GM12878 (cell line): ENCODE measurements at regions not wholly inside any gene's neighbourhood (a gene's known extent, or its start where the extent isn't known, plus 50 kb on each side); places are given as distances from the start of the nearest gene placed in this dataset.

Experiments
- ATAC-seq: fragments of 200-7000 bp; cut with Tn5 transposase; 3 replicates; pipeline ENCODE4 v1.9.1; 2020; ENCODE audit warnings: mild to moderate bottlenecking, moderate library complexity
- BruUV-seq: library from RNA; stranded (reverse); fragments of 400-500 nt; replicated peaks from 2 replicates; lab custom pipeline; 2021; lab: Mats Ljungman, UMichigan
- CTCF ChIA-PET: fragments of 300-600 bp; sonication (Branson Sonifier 250); formaldehyde crosslinking; extraction: SDS; loops from one replicate; lab custom pipeline; 2021; ENCODE audit warnings: inconsistent platforms; lab: Yijun Ruan, JAX
- POLR2A ChIA-PET: fragments of 350-600 bp; formaldehyde crosslinking; extraction: SDS; loops from one replicate; lab custom pipeline; 2021; ENCODE audit warnings: inconsistent platforms; lab: Charles Lee
- RAD21 ChIA-PET: fragments of 300-600 bp; sonication (Branson Sonifier 250); formaldehyde crosslinking; loops from one replicate; lab custom pipeline; 2023; ENCODE audit warnings: antibody characterized with exemption; ENCODE audit not compliant: unreplicated experiment; lab: Charles Lee
- SMC1A ChIA-PET: fragments of 300-600 bp; sonication (Branson Sonifier 250); formaldehyde crosslinking; loops from one replicate; lab custom pipeline; 2023; ENCODE audit not compliant: unreplicated experiment, uncharacterized antibody; lab: Charles Lee
- DNase-seq: peaks from one replicate; pipeline ENCODE4 v3.0.0-alpha.2; 2011; ENCODE audit warnings: low read depth, low spot score
- FAIRE-seq: peaks from 3 replicates; lab custom pipeline; 2011; peaks lifted over from hg19 to GRCh38; lab: Jason Lieb, UNC
- H2AFZ ChIP-seq: 2 replicates; pipeline ENCODE4 v1.6.0; 2011; ENCODE audit warnings: low read depth, low read length, control low read depth; ENCODE audit not compliant: control insufficient read depth
- H3K27ac ChIP-seq: 2 replicates; pipeline ENCODE4 v1.5.1; 2011; ENCODE audit warnings: control low read depth; ENCODE audit not compliant: control insufficient read depth, insufficient read depth
- H3K27me3 ChIP-seq, 2 experiments: replicated peaks in 1 of 2; 2 replicates each; pipeline versions ENCODE4 v1.6.0 to v1.6.1; 2011; ENCODE audit warnings: low read length in 1 of 2; ENCODE audit not compliant: control insufficient read depth in 2 of 2, insufficient read depth in 2 of 2
- H3K36me3 ChIP-seq, 2 experiments: 2 replicates each; pipeline ENCODE4 v1.5.1; 2011; ENCODE audit warnings: low read length in 1 of 2; ENCODE audit not compliant: control insufficient read depth in 2 of 2, insufficient read depth in 2 of 2
- H3K4me1 ChIP-seq: 2 replicates; pipeline ENCODE4 v1.6.1; 2011; ENCODE audit warnings: mild to moderate bottlenecking, low read length, moderate library complexity, mixed read lengths; ENCODE audit not compliant: control insufficient read depth, insufficient read depth
- H3K4me2 ChIP-seq: 2 replicates; pipeline ENCODE4 v1.6.0; 2011; ENCODE audit warnings: control low read depth; ENCODE audit not compliant: control insufficient read depth, insufficient read depth
- H3K4me3 ChIP-seq: fragments of 200-600 bp; sonication (generic); 2 replicates; pipeline ENCODE4 v1.5.1; 2016
- H3K79me2 ChIP-seq: 2 replicates; pipeline ENCODE4 v1.6.0; 2011; ENCODE audit warnings: low read length; ENCODE audit not compliant: control insufficient read depth, insufficient read depth
- H3K9ac ChIP-seq: 2 replicates; pipeline ENCODE4 v1.8.0; 2011; ENCODE audit warnings: low read length, control low read depth, mixed read lengths; ENCODE audit not compliant: control insufficient read depth, insufficient read depth
- H3K9me3 ChIP-seq: replicated peaks from 3 replicates; pipeline ENCODE4 v1.5.1; 2011; ENCODE audit warnings: mild to moderate bottlenecking, low read length; ENCODE audit not compliant: control insufficient read depth, insufficient read depth
- H4K20me1 ChIP-seq: 2 replicates; pipeline ENCODE4 v1.6.0; 2011; ENCODE audit not compliant: control insufficient read depth, insufficient read depth
- BHLHE40 ChIP-seq, 2 experiments: fragments of 450-650 bp in 1 of 2; IDR thresholded peaks; 2 replicates each; pipeline ENCODE4 v1.6.1; 2011 to 2017; ENCODE audit warnings: low read depth in 2 of 2, borderline replicate concordance in 1 of 2, improper control_type of control experiment in 1 of 2, low read length in 1 of 2, mild to moderate bottlenecking in 1 of 2
- DPF2 ChIP-seq: fragments of 450-650 bp; IDR thresholded peaks from 2 replicates; pipeline ENCODE4 v1.6.1; 2017; ENCODE audit warnings: mild to moderate bottlenecking
- FOXM1 ChIP-seq: IDR thresholded peaks from 2 replicates; pipeline ENCODE4 v1.6.1; 2012; ENCODE audit warnings: low read depth, mild to moderate bottlenecking, inconsistent platforms, low read length, moderate library complexity
- JUNB ChIP-seq: IDR thresholded peaks from 2 replicates; pipeline ENCODE4 v1.6.1; 2016; ENCODE audit warnings: antibody characterized with exemption, mild to moderate bottlenecking
- JUND ChIP-seq: IDR thresholded peaks from 2 replicates; pipeline ENCODE4 v1.6.1; 2012; ENCODE audit warnings: low read depth, mild to moderate bottlenecking, low read length, improper control_type of control experiment, moderate library complexity
- PRDM15 ChIP-seq: fragments of 450-650 bp; formaldehyde crosslinking; IDR thresholded peaks from 2 replicates; pipeline ENCODE4 v1.4.0; 2020; ENCODE audit warnings: mild to moderate bottlenecking, moderate library complexity
- RELA ChIP-seq: fragments of 450-650 bp; IDR thresholded peaks from 2 replicates; pipeline ENCODE4 v1.8.0; 2014; ENCODE audit warnings: borderline replicate concordance; ENCODE audit not compliant: partially characterized antibody
- RFX5 ChIP-seq: IDR thresholded peaks from 2 replicates; pipeline ENCODE4 v1.6.1; 2011; ENCODE audit warnings: low read depth, low read length, improper control_type of control experiment
- SRF ChIP-seq, 2 experiments: IDR thresholded peaks; 2 replicates each; pipeline ENCODE4 v1.6.1; 2011; ENCODE audit warnings: low read depth in 2 of 2, low read length in 2 of 2, mild to moderate bottlenecking in 1 of 2, moderate library complexity in 1 of 2
- USF2 ChIP-seq: IDR thresholded peaks from 2 replicates; pipeline ENCODE4 v1.6.1; 2011; ENCODE audit warnings: low read depth, low read length, improper control_type of control experiment, borderline replicate concordance
- ZNF24 ChIP-seq: fragments of 450-650 bp; IDR thresholded peaks from 2 replicates; pipeline ENCODE4 v1.6.1; 2017; ENCODE audit warnings: antibody characterized with exemption, mild to moderate bottlenecking
- ZNF592 ChIP-seq: fragments of 450-650 bp; IDR thresholded peaks from 2 replicates; pipeline ENCODE4 v1.6.1; 2017; ENCODE audit warnings: mild to moderate bottlenecking, moderate library complexity
- ZNF622 ChIP-seq: fragments of 450-650 bp; IDR thresholded peaks from 2 replicates; pipeline ENCODE4 v1.6.1; 2017; ENCODE audit warnings: mild to moderate bottlenecking, inconsistent platforms
- WGBS: methylation state at CpG from one replicate; pipeline ENCODE4 v1.1.6; 2016; ENCODE audit warnings: low lambda C conversion rate; ENCODE audit not compliant: insufficient replicate concordance, insufficient coverage; ENCODE audit errors: missing lambda C conversion rate; 5-methylcytosine and 5-hydroxymethylcytosine counted together
- in situ Hi-C: fragments of 300-500 bp; cut with MboI; formaldehyde crosslinking; loops from 9 replicates; pipeline ENCODE4 v1.14.3; 2018; ENCODE audit warnings: mixed read lengths
- intact Hi-C: fragments of 100-400 bp; cut with micrococcal nuclease; formaldehyde crosslinking; loops from one replicate; pipeline ENCODE4 v1.14.2; 2022; ENCODE audit not compliant: unreplicated experiment

- no peaks in the 10 kb centered on the region; the same call in 2 of the 3 replicates for H3K9me3 ChIP-seq
- no peak for FAIRE-seq
- H3K36me3 ChIP-seq: no peaks in the 10 kb centered on the region
- intact Hi-C loops: no loop called here
- no peak overlapping the region for H3K4me2 ChIP-seq
- CTCF ChIA-PET: no interaction called here
- no peak overlapping the region for H2AFZ ChIP-seq
- DNase-seq: no peak
- 36% methylated on average over 6 of the region's 6 CpGs for WGBS
- H3K27ac ChIP-seq: no peak overlapping the region
- ATAC-seq: no peak
- H3K27me3 ChIP-seq: no peaks in the 10 kb centered on the region
- TF ChIP-seq FOXM1 (no peak), USF2 (no peak), JUNB (no peak), RELA (no peak), RFX5 (no peak), DPF2 (no peak), PRDM15 (CRISPR knock-in tag) (no peak), JUND (no peak), ZNF592 (no peak), BHLHE40 (IDR thresholded peaks at IDR 0.05; ENCODE audit: borderline replicate concordance in 1 of 2, low read depth in 2 of 2, low read length in 1 of 2) (no peak), ZNF622 (no peak), SRF (IDR thresholded peaks at IDR 0.05; ENCODE audit: low read depth in 2 of 2, low read length in 2 of 2) (no peak), ZNF24 (no peak)
- no TSS peak for BruUV-seq
- H4K20me1 ChIP-seq: no peaks in the 10 kb centered on the region
- H3K4me1 ChIP-seq: no peaks in the 10 kb centered on the region
- H3K4me3 ChIP-seq: no peak overlapping the region
- RAD21 ChIA-PET: no interaction called here
- H3K79me2 ChIP-seq: no peaks in the 10 kb centered on the region
- POLR2A ChIA-PET: no interaction called here
- SMC1A ChIA-PET: no interaction called here
- no peak overlapping the region for H3K9ac ChIP-seq
- in situ Hi-C loops: no loop called here
These were observed 376.9 kb upstream of the MGMT start for GRCh38 chr10:129090165-129090564.
